GM23248 (cell line): ENCODE measurements at regions not wholly inside any gene's neighbourhood (a gene's known extent, or its start where the extent isn't known, plus 50 kb on each side); places are given as distances from the start of the nearest gene placed in this dataset.
A peak's percentile ranks its signal among the peaks of the same experiment; 100 is the strongest.

Source experiments
- DNase-seq: peaks from one replicate; pipeline ENCODE4 v3.0.0-alpha.2; 2015
- H2AFZ ChIP-seq: fragments of 200-600 bp; sonication (generic); 2 replicates; pipeline ENCODE4 v1.6.1; 2016; ENCODE audit warnings: antibody characterized with exemption
- H3F3A ChIP-seq: fragments of 200-600 bp; sonication (generic); 2 replicates; pipeline ENCODE4 v1.6.1; 2016; ENCODE audit warnings: mild to moderate bottlenecking, antibody characterized with exemption, mixed run types; ENCODE audit not compliant: insufficient read depth
- H3K27ac ChIP-seq: fragments of 200-600 bp; sonication (generic); 2 replicates; pipeline ENCODE4 v1.5.1; 2016; ENCODE audit warnings: mild to moderate bottlenecking
- H3K27me3 ChIP-seq: fragments of 200-600 bp; sonication (generic); replicated peaks from 2 replicates; pipeline ENCODE4 v1.6.1; 2016; ENCODE audit warnings: mild to moderate bottlenecking; ENCODE audit not compliant: insufficient read depth
- H3K36me3 ChIP-seq: fragments of 200-600 bp; sonication (generic); 2 replicates; pipeline ENCODE4 v1.6.1; 2016; ENCODE audit warnings: low read depth, mild to moderate bottlenecking
- H3K4me1 ChIP-seq: fragments of 200-600 bp; sonication (generic); 2 replicates; pipeline ENCODE4 v1.6.1; 2016; ENCODE audit warnings: mild to moderate bottlenecking; ENCODE audit not compliant: insufficient read depth
- H3K4me2 ChIP-seq: fragments of 200-600 bp; sonication (generic); one replicate; pipeline ENCODE4 v1.6.1; 2016; ENCODE audit warnings: mild to moderate bottlenecking; ENCODE audit not compliant: unreplicated experiment
- H3K4me3 ChIP-seq: fragments of 200-600 bp; sonication (generic); 2 replicates; pipeline ENCODE4 v1.5.1; 2016; ENCODE audit warnings: mild to moderate bottlenecking
- H3K79me2 ChIP-seq: fragments of 200-600 bp; sonication (generic); 2 replicates; pipeline ENCODE4 v1.6.1; 2016; ENCODE audit warnings: mild to moderate bottlenecking; ENCODE audit not compliant: insufficient read depth
- H3K9ac ChIP-seq: fragments of 200-600 bp; sonication (generic); 2 replicates; pipeline ENCODE4 v1.6.1; 2016; ENCODE audit warnings: mild to moderate bottlenecking
- H3K9me2 ChIP-seq: fragments of 200-600 bp; sonication (generic); 2 replicates; pipeline ENCODE4 v1.6.1; 2016; ENCODE audit warnings: mixed run types, mild to moderate bottlenecking, moderate library complexity; ENCODE audit not compliant: insufficient read depth
- H3K9me3 ChIP-seq: fragments of 200-600 bp; sonication (generic); one replicate; pipeline ENCODE4 v1.6.1; 2017; ENCODE audit warnings: low read depth
- H4K20me1 ChIP-seq: fragments of 200-600 bp; sonication (generic); 2 replicates; pipeline ENCODE4 v1.6.0; 2016; ENCODE audit not compliant: insufficient read depth
- EZH2 ChIP-seq: fragments of 200-600 bp; sonication (generic); IDR thresholded peaks from 2 replicates; pipeline ENCODE4 v1.6.1; 2018; ENCODE audit warnings: antibody characterized with exemption, mild to moderate bottlenecking; ENCODE audit not compliant: insufficient read depth, poor library complexity, severe bottlenecking
- EZH2phosphoT487 ChIP-seq: fragments of 200-600 bp; sonication (generic); IDR thresholded peaks from 2 replicates; pipeline ENCODE4 v1.6.1; 2018; ENCODE audit warnings: antibody characterized with exemption, moderate library complexity, mild to moderate bottlenecking, low read depth; ENCODE audit not compliant: insufficient read depth
- WGBS, 2 experiments: methylation state at CpG; one replicate each; pipeline ENCODE4 v1.1.6; 2015 to 2017; ENCODE audit warnings: low lambda C conversion rate in 2 of 2, low coverage in 1 of 2; ENCODE audit errors: missing lambda C conversion rate in 2 of 2; 5-methylcytosine and 5-hydroxymethylcytosine counted together
- in situ Hi-C: fragments of 300-500 bp; cut with MboI; formaldehyde crosslinking; loops from 2 replicates; pipeline ENCODE4 v1.15.0; 2020

GRCh38 chr22:27295040-27295439, 506.5 kb downstream of the MN1 start:
- Histone ChIP-seq H3K4me3 (no peak overlapping the region), H3K4me1 (peaks cover 21% of the 10 kb centered on the region), H3K9ac (no peak overlapping the region), H3K27ac (no peak overlapping the region), H3K79me2 (no peaks in the 10 kb centered on the region), H3K4me2 (no peak overlapping the region), H2AFZ (no peak overlapping the region), H3K36me3 (no peaks in the 10 kb centered on the region), H3K9me2 (no peaks in the 10 kb centered on the region), H3K9me3 (no peaks in the 10 kb centered on the region), H3F3A (no peaks in the 10 kb centered on the region), H3K27me3 (no peaks in the 10 kb centered on the region), H4K20me1 (no peaks in the 10 kb centered on the region)
- no peak for DNase-seq
- in situ Hi-C loops: no loop called here
- WGBS, 2 experiments: 72 to 80% methylated on average over 3 of the region's 3 CpGs
- TF ChIP-seq EZH2 (no peak), EZH2phosphoT487 (no peak)

- Histone ChIP-seq H3K4me2 (no peak overlapping the region), H3K9me2 (no peaks in the 10 kb centered on the region), H3K4me1 (peaks cover 21% of the 10 kb centered on the region), H3F3A (no peaks in the 10 kb centered on the region), H3K4me3 (no peak overlapping the region), H3K79me2 (no peaks in the 10 kb centered on the region), H3K36me3 (no peaks in the 10 kb centered on the region), H3K9me3 (no peaks in the 10 kb centered on the region), H3K27me3 (no peaks in the 10 kb centered on the region), H2AFZ (no peak overlapping the region), H4K20me1 (no peaks in the 10 kb centered on the region), H3K27ac (no peak overlapping the region), H3K9ac (no peak overlapping the region)
- WGBS, 2 experiments: 91 to 100% methylated on average over 1 of the region's 1 CpG
- TF ChIP-seq EZH2phosphoT487: no peak
- no peak for TF ChIP-seq EZH2
- DNase-seq: no peak
- in situ Hi-C loops: no loop called here
These were observed 506.0 kb downstream of the MN1 start for GRCh38 chr22:27295605-27296004.

- Histone ChIP-seq H3K4me1 (peaks cover 17% of the 10 kb centered on the region; the same call in 1 of the 2 replicates), H4K20me1 (no peaks in the 10 kb centered on the region), H3K9me2 (no peaks in the 10 kb centered on the region), H2AFZ (no peak overlapping the region), H3F3A (no peaks in the 10 kb centered on the region), H3K36me3 (no peaks in the 10 kb centered on the region), H3K27ac (no peak overlapping the region), H3K27me3 (no peaks in the 10 kb centered on the region), H3K9me3 (no peaks in the 10 kb centered on the region), H3K4me2 (no peak overlapping the region), H3K9ac (no peak overlapping the region), H3K79me2 (no peaks in the 10 kb centered on the region), H3K4me3 (no peak overlapping the region)
- in situ Hi-C loops: no loop called here
- 92 to 95% methylated on average over 24 of the region's 24 CpGs for WGBS, 2 experiments
- no peak for DNase-seq
- TF ChIP-seq EZH2phosphoT487: no peak
- no peak for TF ChIP-seq EZH2
These were observed 505.4 kb downstream of the MN1 start for GRCh38 chr22:27296091-27296675.

- no peaks in the 10 kb centered on the region for H4K20me1 ChIP-seq
- no peaks in the 10 kb centered on the region for H3K36me3 ChIP-seq
- 89 to 92% methylated on average over 7 of the region's 7 CpGs for WGBS, 2 experiments
- no peaks in the 10 kb centered on the region for H3K9me2 ChIP-seq
- H3K27me3 ChIP-seq: no peaks in the 10 kb centered on the region
- in situ Hi-C loops: no loop called here
- H3F3A ChIP-seq: no peaks in the 10 kb centered on the region
- no peaks in the 10 kb centered on the region for H3K79me2 ChIP-seq
- no peak overlapping the region for H3K9ac ChIP-seq
- H3K27ac ChIP-seq: no peak overlapping the region
- TF ChIP-seq EZH2phosphoT487 (no peak), EZH2 (no peak)
- H3K9me3 ChIP-seq: no peaks in the 10 kb centered on the region
- H3K4me1 ChIP-seq: peaks cover 17% of the 10 kb centered on the region; the same call in 1 of the 2 replicates
- no peak overlapping the region for H3K4me3 ChIP-seq
- DNase-seq: no peak
- H3K4me2 ChIP-seq: no peak overlapping the region
- H2AFZ ChIP-seq: no peak overlapping the region
These were observed 504.4 kb downstream of the MN1 start for GRCh38 chr22:27297125-27297524.

- no peak overlapping the region for H3K9ac ChIP-seq
- H3K9me3 ChIP-seq: no peaks in the 10 kb centered on the region
- in situ Hi-C loops: no loop called here
- no peaks in the 10 kb centered on the region for H3K36me3 ChIP-seq
- H2AFZ ChIP-seq: peak overlapping the region; percentile 84; the same call in 1 of the 2 replicates
- no peak overlapping the region for H3K27ac ChIP-seq
- no peak for DNase-seq
- H3K4me2 ChIP-seq: peak overlapping the region; percentile 31
- WGBS, 2 experiments: 73 to 76% methylated on average over 7 of the region's 7 CpGs
- no peaks in the 10 kb centered on the region for H3K27me3 ChIP-seq
- H3F3A ChIP-seq: no peaks in the 10 kb centered on the region
- TF ChIP-seq EZH2phosphoT487 (no peak), EZH2 (no peak)
- H3K9me2 ChIP-seq: no peaks in the 10 kb centered on the region
- no peak overlapping the region for H3K4me3 ChIP-seq
- no peaks in the 10 kb centered on the region for H3K79me2 ChIP-seq
- peaks cover 17% of the 10 kb centered on the region; the same call in 1 of the 2 replicates for H3K4me1 ChIP-seq
- H4K20me1 ChIP-seq: no peaks in the 10 kb centered on the region
These were observed 503.2 kb downstream of the MN1 start for GRCh38 chr22:27298332-27298731.
